ENCODE measurements at regions not wholly inside any gene's neighbourhood (a gene's known extent, or its start where the extent isn't known, plus 50 kb on each side); places are given as distances from the start of the nearest gene placed in this dataset.

DNA sequence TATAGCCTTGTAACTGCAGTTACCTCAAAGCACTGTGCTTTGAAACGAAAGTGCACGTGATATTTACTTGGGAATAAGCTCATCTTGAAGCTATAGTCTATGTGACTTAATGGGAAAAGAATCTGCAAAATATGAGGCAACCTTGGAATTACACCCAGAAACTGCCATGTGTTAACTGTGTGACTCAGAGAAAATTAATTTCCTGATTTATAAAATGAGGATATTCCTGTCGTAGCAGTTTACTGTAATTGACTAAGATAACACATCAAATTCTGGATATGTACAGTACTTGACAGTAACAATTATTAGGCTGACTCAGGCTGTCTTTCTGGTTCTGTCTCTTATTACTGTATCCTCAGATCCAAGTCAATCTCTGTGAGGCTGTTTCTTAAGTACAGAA, 1079.9 kb upstream of the ACO1 start:
- Mint-ChIP-seq H3K4me1 (ENCODE audit: low read depth) (peaks cover 20% of the 10 kb centered on the region), H3K36me3 (ENCODE audit: low read depth) (no peaks in the 10 kb centered on the region), H3K9me3 (no peaks in the 10 kb centered on the region), H3K27ac (no peak overlapping the region), H3K4me3 (no peak overlapping the region), H3K27me3 (no peaks in the 10 kb centered on the region)
- ATAC-seq, result no peak
- POLR2A ChIA-PET, result no interaction called here
- no peak for DNase-seq
- CTCF ChIA-PET, result no interaction called here
- intact Hi-C loops (cut with micrococcal nuclease), result no loop called here
- no peak for TF ChIP-seq CTCF (IDR thresholded peaks at IDR 0.05)

- intact Hi-C loops (cut with micrococcal nuclease), result no loop called here
- Mint-ChIP-seq H3K27ac (no peak overlapping the region), H3K4me1 (ENCODE audit: low read depth) (peaks cover 7% of the 10 kb centered on the region), H3K4me3 (no peak overlapping the region), H3K36me3 (ENCODE audit: low read depth) (no peaks in the 10 kb centered on the region), H3K27me3 (no peaks in the 10 kb centered on the region), H3K9me3 (peaks cover 7% of the 10 kb centered on the region)
- ChIA-PET CTCF (no interaction called here), POLR2A (no interaction called here)
- TF ChIP-seq CTCF (IDR thresholded peaks at IDR 0.05), result no peak
- ATAC-seq (no peak), DNase-seq (no peak)
Measured at GRCh38 chr9:31314241-31314640, 1070.2 kb upstream of the ACO1 start.

DNA sequence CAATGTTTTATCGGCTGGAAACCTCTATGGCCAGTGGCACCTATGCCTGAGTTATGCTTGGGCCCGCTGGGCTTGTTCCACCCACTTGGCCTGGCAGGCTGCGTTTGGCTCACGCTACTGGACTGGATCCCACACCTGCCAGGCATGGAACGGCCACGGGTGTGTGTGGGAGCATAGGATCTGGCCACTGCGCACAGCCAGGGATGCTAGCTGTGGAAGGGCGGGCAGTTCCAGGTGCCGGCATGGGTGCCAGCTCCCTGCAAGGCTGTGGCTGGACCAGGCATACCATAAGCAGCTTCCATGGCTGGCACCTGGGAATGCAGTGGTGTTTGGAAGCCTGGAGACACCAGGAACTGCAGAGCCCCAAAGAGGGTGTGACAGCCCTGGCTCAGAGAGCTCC, 1063.9 kb upstream of the ACO1 start:
- no peak overlapping the region for H3K27ac Mint-ChIP-seq
- TF ChIP-seq CTCF (IDR thresholded peaks at IDR 0.05), result no peak
- no peaks in the 10 kb centered on the region for H3K27me3 Mint-ChIP-seq
- H3K9me3 Mint-ChIP-seq, result peaks cover 2% of the 10 kb centered on the region
- ChIA-PET POLR2A (no interaction called here), CTCF (no interaction called here)
- no peak overlapping the region for H3K4me3 Mint-ChIP-seq
- H3K36me3 Mint-ChIP-seq (ENCODE audit: low read depth), result no peaks in the 10 kb centered on the region
- no peak for ATAC-seq
- peaks cover 24% of the 10 kb centered on the region for H3K4me1 Mint-ChIP-seq (ENCODE audit: low read depth)
- intact Hi-C loops (cut with micrococcal nuclease), result no loop called here
- no peak for DNase-seq

GRCh38 chr9:31321256-31321655, 1063.2 kb upstream of the ACO1 start:
- Mint-ChIP-seq H3K9me3 (peaks cover 2% of the 10 kb centered on the region), H3K4me1 (ENCODE audit: low read depth) (peaks cover 24% of the 10 kb centered on the region), H3K36me3 (ENCODE audit: low read depth) (no peaks in the 10 kb centered on the region), H3K4me3 (no peak overlapping the region), H3K27me3 (no peaks in the 10 kb centered on the region), H3K27ac (no peak overlapping the region)
- no peak for ATAC-seq
- ChIA-PET POLR2A (no interaction called here), CTCF (interaction anchor here (1.3 kb wide), 1 partner anchor 12 kb away, joined by 3 read pairs; no protein-coding TSS in a partner anchor)
- intact Hi-C loops (cut with micrococcal nuclease), result no loop called here
- no peak for DNase-seq
- TF ChIP-seq CTCF (IDR thresholded peaks at IDR 0.05), result no peak

- Mint-ChIP-seq H3K27me3 (no peaks in the 10 kb centered on the region), H3K4me3 (no peak overlapping the region), H3K9me3 (no peaks in the 10 kb centered on the region), H3K4me1 (ENCODE audit: low read depth) (peaks cover 24% of the 10 kb centered on the region), H3K27ac (no peak overlapping the region), H3K36me3 (ENCODE audit: low read depth) (no peaks in the 10 kb centered on the region)
- ATAC-seq (no peak), DNase-seq (no peak)
- ChIA-PET CTCF (interaction anchor here (1.3 kb wide), 1 partner anchor 13 kb away, joined by 3 read pairs; no protein-coding TSS in a partner anchor), POLR2A (no interaction called here)
- no peak for TF ChIP-seq CTCF (IDR thresholded peaks at IDR 0.05)
- intact Hi-C loops (cut with micrococcal nuclease), result no loop called here
Measured at GRCh38 chr9:31321686-31322085, 1062.8 kb upstream of the ACO1 start.
